Astrocyte (in vitro differentiated cells and primary cell): ENCODE measurements at regions not wholly inside any gene's neighbourhood (a gene's known extent, or its start where the extent isn't known, plus 50 kb on each side); places are given as distances from the start of the nearest gene placed in this dataset.

Source experiments
- EZH2 ChIP-seq: IDR thresholded peaks from 2 replicates; pipeline ENCODE4 v1.6.1; 2012; ENCODE audit warnings: mild to moderate bottlenecking, low read length, inconsistent platforms; ENCODE audit not compliant: insufficient read depth
- TF ChIP-seq, protein P1 (sequence below): IDR thresholded peaks from 2 replicates; pipeline ENCODE4 v1.5.1; 2011; ENCODE audit warnings: low read depth, mild to moderate bottlenecking, inconsistent platforms, low read length, moderate library complexity; ENCODE audit not compliant: insufficient read depth

DNA sequence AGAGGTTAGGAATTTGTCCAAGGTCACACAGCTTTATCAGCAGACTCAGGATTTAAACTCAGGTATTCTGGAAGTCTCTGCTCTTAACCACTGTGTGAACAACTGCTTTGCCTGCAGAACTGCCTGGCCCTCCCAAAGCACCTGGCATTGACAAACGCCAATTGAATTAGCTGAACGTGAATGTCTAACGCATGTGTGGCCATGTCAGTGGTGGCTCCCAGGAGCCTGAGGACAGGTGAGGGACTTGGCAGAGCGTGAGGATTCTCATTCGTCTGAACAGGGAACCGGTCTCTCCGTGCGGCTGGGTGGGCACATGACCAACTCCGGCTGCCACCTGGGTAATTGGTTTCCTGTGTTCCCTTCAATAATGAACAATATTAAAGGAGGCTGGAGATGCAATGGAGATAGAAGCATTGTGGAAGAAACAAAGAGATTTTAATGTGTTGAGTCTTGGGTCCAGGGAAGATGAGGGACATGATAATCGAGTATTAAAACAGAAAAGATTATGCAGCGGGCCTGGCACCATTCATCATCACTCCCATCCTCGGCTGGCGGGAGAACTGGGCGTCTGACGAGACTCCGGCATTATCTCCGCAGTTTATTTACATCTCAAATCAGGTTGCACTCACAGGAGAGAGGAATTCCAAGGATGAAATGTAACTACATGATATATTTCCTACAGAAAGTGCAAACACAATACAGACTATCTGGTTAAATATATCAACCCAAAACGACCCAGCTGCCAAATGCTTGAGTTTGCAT lies 113.5 kb downstream of the NPIPB5 start:
- TF ChIP-seq, protein P1, sequence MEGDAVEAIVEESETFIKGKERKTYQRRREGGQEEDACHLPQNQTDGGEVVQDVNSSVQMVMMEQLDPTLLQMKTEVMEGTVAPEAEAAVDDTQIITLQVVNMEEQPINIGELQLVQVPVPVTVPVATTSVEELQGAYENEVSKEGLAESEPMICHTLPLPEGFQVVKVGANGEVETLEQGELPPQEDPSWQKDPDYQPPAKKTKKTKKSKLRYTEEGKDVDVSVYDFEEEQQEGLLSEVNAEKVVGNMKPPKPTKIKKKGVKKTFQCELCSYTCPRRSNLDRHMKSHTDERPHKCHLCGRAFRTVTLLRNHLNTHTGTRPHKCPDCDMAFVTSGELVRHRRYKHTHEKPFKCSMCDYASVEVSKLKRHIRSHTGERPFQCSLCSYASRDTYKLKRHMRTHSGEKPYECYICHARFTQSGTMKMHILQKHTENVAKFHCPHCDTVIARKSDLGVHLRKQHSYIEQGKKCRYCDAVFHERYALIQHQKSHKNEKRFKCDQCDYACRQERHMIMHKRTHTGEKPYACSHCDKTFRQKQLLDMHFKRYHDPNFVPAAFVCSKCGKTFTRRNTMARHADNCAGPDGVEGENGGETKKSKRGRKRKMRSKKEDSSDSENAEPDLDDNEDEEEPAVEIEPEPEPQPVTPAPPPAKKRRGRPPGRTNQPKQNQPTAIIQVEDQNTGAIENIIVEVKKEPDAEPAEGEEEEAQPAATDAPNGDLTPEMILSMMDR: no peak
- no peak for TF ChIP-seq EZH2
